GM19452 (cell line): ENCODE measurements at regions not wholly inside any gene's neighbourhood (a gene's known extent, or its start where the extent isn't known, plus 50 kb on each side); places are given as distances from the start of the nearest gene placed in this dataset.

Source experiments
- ATAC-seq: cut with Tn5 transposase; IDR thresholded peaks from one replicate; pipeline ENCODE4 v1.9.1; 2021; ENCODE audit not compliant: unreplicated experiment

DNA sequence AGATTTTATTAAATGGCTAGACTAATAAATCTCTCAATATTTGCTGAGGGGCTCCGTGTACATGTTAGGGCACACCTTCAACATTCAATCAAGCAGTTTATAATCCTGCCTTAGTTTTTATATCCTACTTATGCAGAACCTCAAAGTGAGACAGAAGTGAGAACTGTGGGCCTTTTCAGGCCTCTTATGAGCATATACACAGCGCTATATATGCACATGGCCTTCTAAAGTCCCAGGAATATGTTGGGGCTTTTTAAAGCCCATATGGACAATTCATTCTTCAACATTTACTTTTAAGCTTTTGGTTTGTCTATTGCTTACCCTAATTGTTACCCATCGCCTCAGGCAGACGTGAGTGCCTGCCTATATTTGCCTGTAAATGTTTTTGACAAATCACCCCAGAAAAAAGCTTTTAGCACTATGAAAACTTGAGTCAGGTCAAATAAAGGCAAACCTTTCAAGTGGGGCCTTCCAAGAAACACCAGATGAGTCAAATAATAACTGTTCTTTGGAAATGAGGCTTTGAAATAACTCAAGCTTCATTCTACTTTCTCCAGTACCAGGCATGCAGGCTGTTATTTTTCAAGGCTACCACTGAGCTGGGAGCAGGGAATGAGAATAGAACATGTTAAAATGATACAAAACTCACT lies 58.2 kb downstream of the ESM1 start:
- no peak for ATAC-seq

DNA sequence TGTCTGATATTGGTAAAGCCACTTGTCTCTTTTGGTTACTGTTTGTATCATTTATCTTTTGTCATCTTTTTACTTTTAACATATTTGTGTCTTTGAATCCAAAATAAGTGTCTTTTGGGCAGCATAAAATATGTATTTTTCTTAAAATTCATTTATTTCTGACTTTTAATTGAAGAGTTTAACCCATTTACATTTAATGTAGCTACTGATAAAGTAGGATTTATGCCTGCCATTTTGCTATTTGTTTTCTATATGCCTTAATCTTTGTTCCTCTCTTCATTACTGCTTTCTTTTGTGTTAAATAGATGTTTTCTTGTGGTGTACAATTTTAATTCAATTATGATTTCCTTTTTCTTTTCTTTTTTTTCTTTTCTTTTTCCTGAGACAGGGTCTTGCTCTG lies 60.9 kb downstream of the ESM1 start:
- ATAC-seq: no peak

DNA sequence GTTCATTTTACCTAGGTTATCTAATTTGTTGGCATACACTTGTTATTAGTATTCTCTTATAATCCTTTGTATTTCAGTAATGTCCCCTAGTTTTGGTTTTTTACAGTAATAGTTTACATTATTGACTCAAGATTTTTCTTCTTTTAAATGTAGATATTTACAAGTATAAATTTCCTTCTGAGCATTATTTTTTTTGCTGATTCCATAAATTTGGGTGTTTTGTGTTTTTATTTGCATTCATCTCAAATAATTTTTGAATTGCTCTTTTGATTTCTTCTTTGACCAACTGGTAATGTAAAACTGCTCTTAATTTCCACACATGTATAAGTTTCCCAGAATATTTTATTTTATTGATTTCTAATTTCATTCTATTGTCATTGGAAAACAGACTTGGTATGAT lies 68.1 kb downstream of the ESM1 start:
- no peak for ATAC-seq

DNA sequence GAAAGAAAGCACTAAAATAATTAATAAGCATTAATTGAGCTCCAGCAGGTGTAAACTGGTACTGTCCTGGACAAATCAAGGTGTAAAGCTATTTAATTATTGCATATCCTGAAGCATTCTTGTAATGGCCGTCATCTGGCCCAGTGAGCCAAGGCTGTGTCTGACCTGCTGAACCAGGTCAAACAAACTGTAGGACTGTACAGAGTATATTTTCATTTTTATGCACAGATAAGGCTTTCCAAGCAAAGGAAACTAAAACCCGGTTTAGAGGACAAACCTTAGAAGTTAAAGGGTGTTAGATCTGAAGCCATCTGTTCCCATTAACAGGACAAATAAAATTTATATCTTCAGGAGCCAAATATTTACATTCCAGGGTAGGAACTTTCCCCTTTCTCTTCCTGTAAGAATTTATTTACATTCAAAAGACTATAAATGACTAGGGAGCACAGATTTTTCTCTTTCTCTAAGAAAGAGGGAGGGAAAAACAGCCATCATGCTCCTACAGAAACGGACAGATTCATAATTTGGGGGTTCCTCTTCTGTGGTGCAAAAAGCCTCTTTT lies 69.8 kb downstream of the ESM1 start:
- no peak for ATAC-seq

DNA sequence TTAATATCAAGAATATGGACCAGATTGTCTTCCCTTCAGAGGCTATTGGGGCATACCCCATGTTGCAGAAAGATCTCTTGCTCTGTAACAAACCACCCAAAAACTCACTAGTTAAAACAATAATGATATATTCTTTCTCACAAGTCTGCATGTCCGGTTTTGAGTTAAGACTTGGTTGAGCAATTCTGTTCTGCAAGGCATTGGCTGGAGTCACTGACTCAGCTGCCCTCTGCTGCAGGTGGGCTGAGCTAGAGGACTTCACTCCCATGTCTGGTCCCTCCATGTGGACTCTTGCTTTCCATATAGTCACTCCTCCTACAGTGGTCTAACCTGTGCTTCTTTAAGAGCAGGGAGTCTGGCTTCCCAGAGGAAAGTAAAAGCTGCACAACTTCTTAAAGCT lies 73.4 kb downstream of the ESM1 start:
- no peak for ATAC-seq

DNA sequence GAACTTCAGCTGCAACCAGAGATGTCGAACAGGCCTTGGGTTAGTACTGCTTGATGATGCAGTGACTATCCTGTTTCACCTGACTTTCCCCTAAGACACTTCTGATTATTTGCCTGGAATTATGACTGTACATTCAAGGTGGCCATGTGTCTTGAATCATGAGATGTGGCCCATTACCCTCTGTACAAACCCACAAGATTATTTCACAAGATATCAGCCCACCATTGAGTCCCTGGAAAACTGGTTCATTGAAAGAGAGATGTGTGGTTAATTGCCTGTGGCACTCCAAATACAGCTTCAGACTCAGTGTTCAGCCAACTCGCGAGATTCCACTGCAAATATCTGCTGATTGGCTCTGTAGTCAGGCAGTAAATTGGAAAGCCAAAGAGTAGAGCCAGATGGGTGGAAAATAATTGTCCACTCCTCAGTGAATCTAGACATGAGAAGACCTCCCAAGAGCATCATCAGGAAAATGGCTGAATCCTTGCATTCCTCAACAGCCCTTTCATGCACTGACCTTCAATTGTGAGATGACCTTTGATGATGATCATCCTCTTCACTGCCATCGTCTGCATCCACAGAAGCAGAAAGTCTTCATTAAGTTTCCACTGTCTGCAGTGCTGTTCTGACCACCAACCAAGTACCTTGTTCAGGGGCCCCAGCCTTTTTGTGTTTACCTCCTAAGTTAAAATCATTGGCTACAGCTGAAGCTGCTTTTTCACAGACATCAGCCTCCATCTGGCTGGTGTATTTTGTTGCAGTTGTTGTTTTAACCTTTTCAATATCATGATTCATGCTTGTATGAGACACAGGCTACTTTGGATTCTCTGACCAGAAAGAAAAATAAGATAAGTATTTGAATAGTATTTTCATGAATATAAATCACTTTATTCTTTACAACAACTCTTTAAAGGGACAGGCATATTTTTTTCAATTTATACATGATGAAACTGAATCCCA lies 75.2 kb downstream of the ESM1 start:
- no peak for ATAC-seq

DNA sequence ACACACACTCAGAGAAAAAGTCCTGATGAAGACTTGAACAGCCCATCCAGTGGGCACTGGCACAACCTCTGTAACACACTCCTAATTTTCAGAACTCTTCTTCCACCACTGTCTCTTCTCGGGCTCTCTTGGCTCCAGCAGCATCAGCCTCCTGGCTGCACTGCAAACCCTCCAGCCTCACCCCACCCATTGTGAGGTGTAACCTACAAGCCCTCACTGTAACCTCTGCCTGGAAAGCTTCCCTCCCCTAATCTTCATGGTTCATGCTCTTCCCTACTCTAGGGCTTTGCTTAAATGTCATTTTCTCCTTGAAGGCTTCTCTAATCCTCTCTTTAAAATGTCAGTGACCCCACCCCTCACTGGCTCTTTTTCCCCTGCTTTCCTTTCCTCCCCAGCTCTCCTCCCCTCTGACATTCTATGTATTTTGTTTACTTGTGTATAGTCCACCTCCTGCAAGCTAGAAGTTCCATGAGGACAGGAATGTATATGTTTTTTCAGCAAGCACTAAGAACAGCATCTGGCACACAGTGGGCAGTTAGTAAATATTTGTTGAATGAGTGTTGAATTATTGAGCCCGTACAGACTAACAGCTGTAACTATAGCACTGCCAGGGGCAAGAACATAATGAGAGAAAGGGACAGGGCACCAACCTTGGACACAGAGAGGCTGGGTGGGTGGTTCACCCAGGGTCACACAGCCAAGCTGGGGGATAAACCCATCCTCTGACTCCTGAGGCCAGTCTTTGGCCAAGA lies 76.4 kb downstream of the ESM1 start:
- ATAC-seq: no peak

DNA sequence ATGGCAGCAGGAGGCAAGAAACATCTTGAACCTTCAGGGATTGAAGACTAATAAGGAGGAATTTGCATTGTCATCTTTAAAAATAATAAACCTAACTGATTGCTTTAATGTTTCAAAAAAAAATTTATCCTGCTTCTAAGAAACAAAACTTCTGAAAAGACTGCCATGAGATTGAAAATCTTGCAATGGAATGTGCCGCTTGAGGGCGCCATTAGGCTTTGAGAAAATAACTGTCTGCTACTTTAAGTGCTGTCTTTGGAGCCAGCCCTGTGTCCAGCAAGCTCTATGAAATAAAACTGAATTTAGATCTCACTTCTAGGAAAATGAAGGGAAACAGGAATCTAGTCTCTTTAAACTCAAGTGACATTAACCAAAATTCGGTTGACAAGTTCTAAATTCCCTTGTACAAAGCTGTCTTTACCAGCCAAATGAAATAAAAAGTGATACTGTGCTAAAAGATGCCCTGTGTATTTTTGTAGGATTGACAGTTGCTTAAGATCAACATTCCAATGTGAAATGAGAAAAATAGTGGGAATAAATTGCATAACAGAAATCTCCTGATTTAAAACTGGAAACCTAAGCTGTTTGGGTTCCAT lies 79.4 kb downstream of the ESM1 start:
- ATAC-seq: no peak

DNA sequence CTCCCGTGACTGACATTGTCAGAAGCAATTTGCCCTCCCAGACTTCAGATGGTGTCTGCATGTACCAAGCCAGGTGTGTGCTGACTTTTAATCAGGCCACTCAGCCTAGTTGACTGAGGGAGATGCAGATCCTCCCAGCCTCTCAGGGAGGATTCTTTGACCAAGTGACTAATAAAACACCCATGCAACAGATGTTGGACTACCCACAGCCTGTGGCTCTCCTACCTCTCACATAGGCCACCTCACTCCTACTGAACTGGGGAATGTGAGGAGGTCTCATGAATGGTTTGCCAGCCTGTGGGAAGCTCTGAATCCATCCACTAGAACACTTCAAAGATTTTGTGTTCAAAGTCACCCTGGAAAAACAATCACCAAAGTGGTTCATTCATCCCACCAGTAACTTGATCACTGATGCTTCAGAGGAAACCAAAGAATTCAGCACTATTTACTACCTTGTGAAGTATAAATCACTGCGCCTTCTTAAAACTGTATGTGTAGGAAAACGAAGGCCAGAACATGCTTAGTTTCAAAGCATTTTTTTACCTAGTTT lies 80.1 kb downstream of the ESM1 start:
- no peak for ATAC-seq

DNA sequence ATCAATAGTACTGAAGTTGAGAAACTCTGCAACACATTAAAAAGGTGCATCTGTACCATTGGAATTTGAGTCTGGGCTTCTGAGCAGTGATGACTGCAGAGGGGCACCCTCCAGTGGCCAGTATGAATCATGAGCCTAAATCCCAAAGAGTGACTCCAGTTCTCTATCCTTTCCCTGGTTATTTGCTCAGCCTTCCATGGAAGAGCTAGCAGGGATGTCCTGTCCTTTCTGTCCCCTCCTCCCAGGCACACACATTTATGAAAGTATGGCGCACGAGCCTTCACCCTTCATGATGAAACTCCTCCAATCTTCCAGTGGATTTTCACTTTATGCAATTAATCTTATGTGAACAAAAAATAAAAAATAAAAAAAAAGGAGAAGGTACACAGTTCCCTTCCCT lies 81.0 kb downstream of the ESM1 start:
- ATAC-seq: no peak

DNA sequence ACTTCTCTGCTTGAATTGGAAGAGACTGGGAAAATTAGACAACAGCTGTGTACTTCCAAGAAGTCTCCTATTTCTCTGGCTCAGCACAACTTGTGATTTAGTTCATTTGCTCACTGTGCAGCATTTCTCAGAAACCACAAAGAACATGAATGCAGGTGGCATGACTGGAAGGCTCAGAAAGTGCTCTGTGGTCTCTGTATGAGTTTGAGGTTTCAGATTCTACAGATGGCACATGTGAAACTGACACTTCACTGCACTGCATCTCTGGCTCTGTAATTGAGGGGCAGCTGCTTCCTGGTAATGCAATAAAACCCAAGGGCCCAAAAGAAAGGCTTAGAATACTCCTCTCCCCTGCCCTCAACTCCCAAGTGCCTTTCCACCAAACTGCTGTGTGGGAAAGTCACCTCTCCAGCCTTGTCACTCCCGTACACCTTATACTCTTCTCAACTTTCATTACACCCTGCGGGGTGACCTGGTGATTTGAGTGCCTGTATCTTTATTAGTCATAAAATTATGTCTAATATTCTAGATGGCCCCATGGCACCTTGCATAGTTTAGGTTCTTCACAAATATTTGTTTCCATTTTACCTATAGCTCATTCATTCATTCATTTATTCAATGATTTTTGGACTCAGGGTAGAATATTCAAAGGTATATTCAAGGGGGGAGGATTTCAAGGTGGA lies 82.5 kb downstream of the ESM1 start:
- peak; percentile 100 for ATAC-seq

DNA sequence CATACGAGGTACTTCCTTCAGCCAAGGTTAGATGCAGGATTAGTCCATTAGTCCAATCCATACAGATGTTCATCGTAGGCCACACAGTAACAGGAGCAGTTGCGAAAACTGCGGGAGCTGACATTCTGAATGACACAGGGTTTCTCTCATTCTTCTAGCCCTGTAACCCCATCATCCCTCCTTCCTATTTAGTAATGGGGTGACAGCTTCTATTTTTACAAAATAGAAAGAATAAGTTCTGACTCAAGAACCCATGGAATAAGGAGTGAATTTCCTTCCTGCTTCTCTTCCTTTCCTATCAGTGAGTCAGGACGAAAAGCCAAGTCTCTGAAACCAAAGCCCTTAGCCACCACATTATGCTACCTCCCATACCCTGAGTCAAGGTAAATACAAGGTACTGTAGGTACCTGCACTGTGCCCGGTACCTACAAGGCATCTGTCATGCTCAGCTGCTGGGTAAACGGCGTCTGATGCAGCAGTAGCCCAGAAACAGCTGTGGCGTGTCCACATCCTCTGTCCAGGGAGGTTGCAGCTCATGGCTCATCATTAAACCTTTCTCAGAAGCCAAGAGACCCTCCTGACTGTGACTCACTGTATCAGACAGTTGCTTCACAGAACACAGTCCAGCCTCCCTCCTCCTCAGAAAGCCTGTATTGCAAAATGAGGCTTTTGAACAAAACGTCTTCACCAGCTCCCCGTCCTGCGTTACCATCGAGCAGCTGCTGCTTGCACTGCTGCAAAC lies 84.2 kb downstream of the ESM1 start:
- ATAC-seq: no peak

DNA sequence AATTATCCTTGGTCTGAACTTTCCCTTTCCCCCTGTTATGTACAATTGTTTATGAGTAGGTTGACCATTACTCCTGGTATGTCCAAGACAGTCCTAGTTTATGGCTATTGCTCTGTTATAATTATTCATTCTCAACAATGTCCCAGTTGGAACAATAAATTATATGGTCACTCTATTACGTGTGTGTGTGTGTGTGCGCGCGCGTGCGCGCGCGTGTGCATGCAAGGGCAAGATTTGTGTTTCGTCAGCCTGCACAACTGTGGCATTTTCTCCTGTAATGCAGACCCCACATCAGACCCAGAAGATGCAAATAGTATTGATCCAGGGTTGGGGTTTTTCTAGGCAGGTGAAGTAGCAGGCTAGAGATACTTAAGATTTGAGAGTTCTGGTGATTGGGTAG lies 88.4 kb downstream of the ESM1 start:
- ATAC-seq: no peak

DNA sequence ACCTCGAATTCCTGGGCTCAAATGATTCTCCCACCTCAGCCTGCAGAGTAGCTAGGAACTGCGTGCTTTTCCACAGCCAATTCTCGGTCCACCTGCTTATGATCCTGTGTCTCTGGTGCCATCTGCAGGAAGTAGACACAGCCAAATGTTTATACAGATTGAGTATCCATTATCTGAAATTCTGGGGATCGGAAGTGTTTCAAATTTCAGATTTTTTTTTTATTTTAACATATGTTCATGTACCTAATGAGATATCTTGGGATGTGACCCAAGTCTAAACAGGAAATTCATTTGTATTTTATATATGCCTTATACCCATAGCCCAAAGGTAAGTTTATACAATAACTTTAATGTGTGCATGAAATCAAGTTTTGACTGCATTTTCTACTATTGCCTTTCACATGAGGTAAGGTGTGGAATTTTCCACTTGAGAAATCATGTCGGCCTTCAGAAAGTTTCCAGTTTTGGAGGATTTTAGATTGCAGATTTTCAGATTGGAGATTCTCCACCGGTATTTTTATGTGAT lies 89.5 kb downstream of the ESM1 start:
- no peak for ATAC-seq

DNA sequence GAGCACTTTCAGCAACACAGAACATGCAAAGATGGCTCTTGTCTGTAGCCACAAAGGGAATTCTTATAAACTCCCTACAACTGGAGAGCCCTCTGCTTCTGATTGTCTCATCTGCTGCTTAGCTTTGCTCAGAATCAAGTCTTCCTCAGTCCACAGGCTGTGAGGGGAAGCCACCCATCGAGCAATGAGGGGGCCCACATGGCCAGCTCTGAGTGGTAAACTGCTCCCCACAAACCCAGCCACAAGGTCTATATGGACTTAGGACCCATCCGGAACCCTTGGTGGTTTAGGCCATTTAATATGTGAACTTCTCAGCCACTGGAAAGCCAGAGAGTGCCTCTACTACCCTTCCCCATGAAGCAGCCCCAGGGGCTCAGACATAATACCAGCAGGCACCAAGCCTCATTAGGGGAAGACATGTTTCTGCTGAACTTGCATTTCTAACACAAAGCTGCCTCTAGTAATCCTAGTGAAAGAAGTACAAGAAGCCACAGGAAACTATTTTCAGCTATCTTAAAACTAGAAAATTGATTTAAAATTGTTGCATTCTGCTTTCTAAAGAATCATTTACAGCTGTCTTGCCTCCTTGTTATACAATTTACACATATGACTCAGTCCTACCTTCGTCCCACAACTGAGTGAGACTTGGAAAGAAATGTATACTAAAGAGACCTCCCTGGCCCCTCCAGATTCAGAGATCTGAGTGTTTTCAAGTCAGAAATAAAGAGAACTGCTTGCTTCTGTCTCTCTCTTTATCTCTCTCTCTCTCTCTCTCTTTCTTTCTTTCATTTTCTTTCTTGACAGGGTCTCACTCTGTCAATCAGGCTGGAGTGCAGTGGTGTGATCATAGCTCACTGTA lies 90.2 kb downstream of the ESM1 start:
- no peak for ATAC-seq

DNA sequence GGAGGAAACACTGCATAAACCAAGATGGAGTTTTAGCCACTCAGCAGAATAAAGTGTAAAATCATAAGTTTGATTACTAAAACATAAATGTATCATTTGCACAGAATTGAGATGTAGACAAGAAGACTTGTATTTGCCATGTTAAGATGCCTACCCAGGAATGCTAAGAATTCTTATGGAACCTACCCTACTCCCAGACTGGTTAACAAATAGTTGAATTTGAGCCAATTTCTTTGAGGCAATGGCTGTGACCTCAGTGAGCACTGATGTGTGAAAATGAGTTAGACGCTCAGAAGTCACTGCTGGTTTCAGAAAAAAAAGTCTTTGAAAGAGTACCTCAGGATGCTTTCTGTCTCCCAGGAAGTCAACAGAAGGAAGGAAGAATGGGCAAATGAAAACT lies 95.6 kb downstream of the ESM1 start:
- ATAC-seq: no peak

DNA sequence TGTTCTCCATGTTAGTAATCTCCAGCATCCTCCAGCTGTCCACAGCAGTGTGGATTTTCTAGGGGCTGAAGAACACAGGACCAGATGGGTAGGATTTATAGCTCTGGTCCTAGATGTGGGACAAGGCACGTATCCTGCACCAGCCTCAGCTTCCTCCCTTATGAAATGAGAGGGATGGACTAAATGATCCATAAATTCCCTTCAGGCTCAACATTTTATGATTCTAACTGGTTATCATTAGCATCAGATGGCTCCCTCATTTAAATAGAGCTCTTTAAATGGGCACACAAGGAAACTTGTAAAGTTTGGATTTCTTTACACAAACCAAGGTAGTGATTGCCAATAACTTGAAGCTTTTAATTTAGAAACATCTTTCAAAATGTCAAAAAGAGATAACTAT lies 97.7 kb downstream of the ESM1 start:
- no peak for ATAC-seq

DNA sequence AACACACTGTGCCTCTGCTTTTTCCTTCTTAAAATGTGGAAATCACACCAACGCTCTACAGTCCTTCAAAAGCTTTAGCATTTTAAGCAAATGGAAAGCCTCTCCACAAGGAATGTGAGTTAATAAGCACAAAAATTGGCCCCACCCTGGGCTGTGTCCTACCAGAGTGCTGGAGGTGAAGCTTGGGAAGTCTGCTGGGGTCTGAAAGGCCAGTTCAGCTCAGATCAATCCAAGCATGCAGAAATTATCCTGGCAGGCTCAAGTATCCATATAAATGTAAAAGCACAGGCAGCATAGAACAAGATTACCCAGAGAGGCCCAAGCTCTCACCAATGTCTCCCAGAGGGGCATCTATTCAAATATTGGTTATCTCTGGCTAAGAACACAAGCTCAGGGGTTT lies 98.5 kb downstream of the ESM1 start:
- no peak for ATAC-seq
